ENCODE measurements at regions not wholly inside any gene's neighbourhood (a gene's known extent, or its start where the extent isn't known, plus 50 kb on each side); places are given as distances from the start of the nearest gene placed in this dataset.
"Not testable (repeated sequence)": the region's sequence is repeated elsewhere in the genome, so short reads cannot be mapped to it uniquely, and the experiment has no call there.

GRCh38 chr2:87327648-87328371, 306.2 kb upstream of the PLGLB1 start:
- not testable (repeated sequence) for H3K4me3 ChIP-seq (ENCODE audit: low read depth, low read length)

- H3K4me3 ChIP-seq (ENCODE audit: low read depth, low read length), result not testable (repeated sequence)
Observed at GRCh38 chr2:87329529-87329928, 307.9 kb upstream of the PLGLB1 start.

- not testable (repeated sequence) for H3K4me3 ChIP-seq (ENCODE audit: low read depth, low read length)
Observed at GRCh38 chr2:87330486-87330885, 308.8 kb upstream of the PLGLB1 start.

- not testable (repeated sequence) for H3K4me3 ChIP-seq (ENCODE audit: low read depth, low read length)
Observed at GRCh38 chr2:87331940-87332583, 310.4 kb upstream of the PLGLB1 start.

- H3K4me3 ChIP-seq (ENCODE audit: low read depth, low read length), result not testable (repeated sequence)
Observed at GRCh38 chr2:87334888-87335287, 313.2 kb upstream of the PLGLB1 start.

GRCh38 chr2:87338998-87339397, 317.4 kb upstream of the PLGLB1 start:
- not testable (repeated sequence) for H3K4me3 ChIP-seq (ENCODE audit: low read depth, low read length)

- H3K4me3 ChIP-seq (ENCODE audit: low read depth, low read length), result not testable (repeated sequence)
- TF ChIP-seq CTCF (IDR thresholded peaks at IDR 0.05; ENCODE audit: borderline replicate concordance, insufficient read depth, low read depth, low read length), result peak; percentile 43
Observed at GRCh38 chr2:87341601-87342014, 320.0 kb upstream of the PLGLB1 start.

- H3K4me3 ChIP-seq (ENCODE audit: low read depth, low read length), result not testable (repeated sequence)
Observed at GRCh38 chr2:87342175-87342574, 320.5 kb upstream of the PLGLB1 start.

GRCh38 chr2:87343347-87343746, 321.7 kb upstream of the PLGLB1 start:
- H3K4me3 ChIP-seq (ENCODE audit: low read depth, low read length), result not testable (repeated sequence)

- H3K4me3 ChIP-seq (ENCODE audit: low read depth, low read length), result not testable (repeated sequence)
Observed at GRCh38 chr2:87345283-87345682, 323.6 kb upstream of the PLGLB1 start.

GRCh38 chr2:87348556-87348955, 326.9 kb upstream of the PLGLB1 start:
- not testable (repeated sequence) for H3K4me3 ChIP-seq (ENCODE audit: low read depth, low read length)

- H3K4me3 ChIP-seq (ENCODE audit: low read depth, low read length), result not testable (repeated sequence)
Observed at GRCh38 chr2:87349006-87349405, 327.4 kb upstream of the PLGLB1 start.

- H3K4me3 ChIP-seq (ENCODE audit: low read depth, low read length), result not testable (repeated sequence)
Observed at GRCh38 chr2:87352178-87352934, 330.7 kb upstream of the PLGLB1 start.

GRCh38 chr2:87353408-87353807, 331.8 kb upstream of the PLGLB1 start:
- H3K4me3 ChIP-seq (ENCODE audit: low read depth, low read length), result not testable (repeated sequence)

- H3K4me3 ChIP-seq (ENCODE audit: low read depth, low read length), result not testable (repeated sequence)
Observed at GRCh38 chr2:87354102-87354501, 332.5 kb upstream of the PLGLB1 start.

GRCh38 chr2:87360250-87360649, 338.6 kb upstream of the PLGLB1 start:
- H3K4me3 ChIP-seq (ENCODE audit: low read depth, low read length), result not testable (repeated sequence)

- not testable (repeated sequence) for H3K4me3 ChIP-seq (ENCODE audit: low read depth, low read length)
Observed at GRCh38 chr2:87360927-87361326, 339.3 kb upstream of the PLGLB1 start.

- H3K4me3 ChIP-seq (ENCODE audit: low read depth, low read length), result not testable (repeated sequence)
Observed at GRCh38 chr2:87361805-87362204, 340.2 kb upstream of the PLGLB1 start.

- not testable (repeated sequence) for H3K4me3 ChIP-seq (ENCODE audit: low read depth, low read length)
Observed at GRCh38 chr2:87364379-87364778, 342.7 kb upstream of the PLGLB1 start.

- not testable (repeated sequence) for H3K4me3 ChIP-seq (ENCODE audit: low read depth, low read length)
Observed at GRCh38 chr2:87365038-87365437, 343.4 kb upstream of the PLGLB1 start.

Data from GM12875 (cell line).